Smooth muscle cell (in vitro differentiated cells): ENCODE measurements at regions not wholly inside any gene's neighbourhood (a gene's known extent, or its start where the extent isn't known, plus 50 kb on each side); places are given as distances from the start of the nearest gene placed in this dataset.
"Not testable (repeated sequence)": the region's sequence is repeated elsewhere in the genome, so short reads cannot be mapped to it uniquely, and the experiment has no call there.

Experiments
- DNase-seq: peaks from one replicate; lab custom pipeline; 2025; ENCODE audit not compliant: unreplicated experiment; lab: John Stamatoyannopoulos, UW
- H2AFZ ChIP-seq: fragments of 200-600 bp; sonication (generic); 2 replicates; pipeline ENCODE4 v1.6.0; 2016; ENCODE audit warnings: antibody characterized with exemption, low read depth, mild to moderate bottlenecking
- H3F3A ChIP-seq: fragments of 200-600 bp; sonication (generic); 2 replicates; pipeline ENCODE4 v1.6.0; 2017; ENCODE audit warnings: antibody characterized with exemption, low read depth
- H3K27ac ChIP-seq: fragments of 200-600 bp; sonication (generic); 2 replicates; pipeline ENCODE4 v1.5.1; 2016; ENCODE audit warnings: low read depth, mild to moderate bottlenecking
- H3K27me3 ChIP-seq: fragments of 200-600 bp; sonication (generic); 2 replicates; pipeline ENCODE4 v1.6.1; 2016; ENCODE audit warnings: low read depth, mild to moderate bottlenecking
- H3K36me3 ChIP-seq: fragments of 200-600 bp; sonication (generic); 2 replicates; pipeline ENCODE4 v1.5.1; 2016; ENCODE audit warnings: low read depth
- H3K4me1 ChIP-seq: fragments of 200-600 bp; sonication (generic); 2 replicates; pipeline ENCODE4 v1.5.1; 2016; ENCODE audit warnings: low read depth
- H3K4me2 ChIP-seq: fragments of 200-600 bp; sonication (generic); 2 replicates; pipeline ENCODE4 v1.6.0; 2016; ENCODE audit warnings: mild to moderate bottlenecking
- H3K4me3 ChIP-seq: fragments of 200-600 bp; sonication (generic); 2 replicates; pipeline ENCODE4 v1.5.1; 2016; ENCODE audit warnings: mild to moderate bottlenecking
- H3K79me2 ChIP-seq: fragments of 200-600 bp; sonication (generic); 2 replicates; pipeline ENCODE4 v1.6.0; 2016; ENCODE audit warnings: low read depth, mild to moderate bottlenecking
- H3K9ac ChIP-seq: fragments of 200-600 bp; sonication (generic); 2 replicates; pipeline ENCODE4 v1.6.0; 2016; ENCODE audit warnings: low read depth
- H3K9me3 ChIP-seq: fragments of 200-600 bp; sonication (generic); replicated peaks from 2 replicates; pipeline ENCODE4 v1.5.1; 2016; ENCODE audit warnings: low read depth
- H4K20me1 ChIP-seq: fragments of 200-600 bp; sonication (generic); 2 replicates; pipeline ENCODE4 v1.6.0; 2016; ENCODE audit warnings: low read depth
- CTCF ChIP-seq: fragments of 200-600 bp; sonication (generic); IDR thresholded peaks from 2 replicates; pipeline ENCODE4 v1.5.1; 2017; ENCODE audit warnings: borderline replicate concordance, mild to moderate bottlenecking, antibody characterized with exemption; ENCODE audit not compliant: insufficient read depth, poor library complexity, severe bottlenecking
- WGBS: methylation state at CpG from one replicate; pipeline ENCODE4 v1.1.7; 2016; ENCODE audit warnings: low lambda C conversion rate; 5-methylcytosine and 5-hydroxymethylcytosine counted together

DNA sequence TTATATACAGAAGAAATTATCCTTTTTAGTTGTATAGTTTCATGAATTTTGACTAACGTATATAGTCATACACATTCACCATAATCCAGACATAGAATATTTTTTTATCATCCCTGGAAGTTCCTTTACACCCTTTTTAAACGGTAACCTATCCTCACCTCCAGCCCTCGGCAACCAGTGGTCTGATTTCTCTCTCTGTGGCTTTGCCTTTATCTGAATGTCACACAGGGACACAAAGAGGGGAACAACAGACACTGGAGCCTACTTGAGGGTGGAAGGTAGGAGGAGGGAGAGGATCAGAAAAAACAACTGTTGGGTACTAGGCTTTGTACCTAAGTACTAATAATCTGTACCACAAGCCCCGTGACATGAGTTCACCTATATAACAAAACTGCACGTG is 191.9 kb downstream of the MC4R start:
- Histone ChIP-seq H3K4me3 (no peak overlapping the region), H4K20me1 (no peaks in the 10 kb centered on the region), H3K4me1 (no peaks in the 10 kb centered on the region), H3K27me3 (no peaks in the 10 kb centered on the region), H3K9ac (no peak overlapping the region), H2AFZ (no peak overlapping the region), H3K36me3 (no peaks in the 10 kb centered on the region), H3K79me2 (no peaks in the 10 kb centered on the region), H3K27ac (no peak overlapping the region), H3K9me3 (no peaks in the 10 kb centered on the region), H3K4me2 (no peak overlapping the region), H3F3A (no peaks in the 10 kb centered on the region)
- TF ChIP-seq CTCF: no peak
- 91% methylated on average over 5 of the region's 5 CpGs for WGBS
- no peak for DNase-seq

DNA sequence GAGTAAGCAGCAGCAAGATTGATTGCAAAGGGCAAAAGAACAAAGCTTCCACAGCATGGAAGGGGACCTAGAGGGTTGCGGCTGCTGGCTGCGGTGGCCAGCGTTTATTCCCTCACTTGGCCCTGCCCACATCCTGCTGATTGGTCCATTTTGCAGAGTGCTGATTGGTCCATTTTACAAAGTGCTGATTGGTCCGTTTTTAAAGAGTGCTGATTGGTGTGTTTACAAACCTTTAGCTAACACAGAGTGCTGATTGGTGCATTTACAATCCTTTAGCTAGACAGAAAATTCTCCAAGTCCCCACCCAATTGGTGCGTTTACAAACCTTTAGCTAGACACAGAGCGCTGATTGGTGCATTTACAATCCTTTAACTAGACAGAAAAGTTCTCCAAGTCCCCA is 194.4 kb downstream of the MC4R start:
- not testable (repeated sequence) for H3K36me3 ChIP-seq, H3K4me3 ChIP-seq, H3F3A ChIP-seq, DNase-seq, H2AFZ ChIP-seq, H4K20me1 ChIP-seq, H3K27ac ChIP-seq, H3K4me1 ChIP-seq, H3K4me2 ChIP-seq, H3K79me2 ChIP-seq, H3K9me3 ChIP-seq, H3K27me3 ChIP-seq, H3K9ac ChIP-seq
- 91% methylated on average over 6 of the region's 6 CpGs for WGBS

DNA sequence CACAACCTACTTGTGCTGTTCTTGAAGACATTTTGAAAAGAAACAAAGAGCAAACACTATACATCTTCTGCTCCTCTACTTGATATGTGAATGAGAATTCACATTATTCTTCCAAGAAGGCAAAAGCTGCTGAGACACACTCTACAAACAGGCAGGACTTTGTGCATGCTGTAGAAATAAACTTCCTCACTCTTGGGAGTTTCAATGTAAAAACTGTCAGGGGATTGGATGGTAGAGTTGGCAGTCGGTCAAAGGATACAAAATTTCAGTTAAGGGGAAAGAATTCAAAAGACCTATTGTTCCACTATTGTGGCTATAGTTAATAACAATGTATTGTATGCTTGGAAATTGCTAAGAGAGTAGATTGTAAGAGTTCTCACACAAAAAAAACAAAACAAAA is 196.3 kb downstream of the MC4R start:
- Histone ChIP-seq H3K9me3 (no peaks in the 10 kb centered on the region), H3F3A (no peaks in the 10 kb centered on the region), H3K4me3 (no peak overlapping the region), H3K79me2 (no peaks in the 10 kb centered on the region), H3K4me1 (no peaks in the 10 kb centered on the region), H3K27me3 (no peaks in the 10 kb centered on the region), H3K27ac (no peak overlapping the region), H3K36me3 (no peaks in the 10 kb centered on the region), H3K9ac (no peak overlapping the region), H4K20me1 (no peaks in the 10 kb centered on the region), H2AFZ (no peak overlapping the region), H3K4me2 (no peak overlapping the region)
- no peak for TF ChIP-seq CTCF
- WGBS: 77% methylated on average over 1 of the region's 1 CpG
- DNase-seq: no peak

DNA sequence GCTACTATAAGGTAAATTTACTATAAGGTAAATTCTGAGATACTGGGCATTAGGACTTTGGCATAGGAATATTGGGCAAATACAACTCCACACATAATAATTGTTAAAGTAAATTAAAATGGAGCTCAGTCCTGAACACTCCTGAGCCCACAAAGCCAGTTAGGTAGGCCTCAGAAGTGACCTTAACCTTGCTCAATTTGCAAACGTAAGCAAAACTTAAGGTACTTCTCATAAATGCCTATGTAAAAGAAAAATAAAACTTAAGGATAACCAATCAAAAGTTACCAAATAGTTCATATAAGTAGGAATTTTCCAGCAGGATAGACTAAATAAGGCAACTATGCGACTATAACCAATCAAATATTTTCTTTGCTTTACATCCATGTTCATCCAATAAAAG is 197.7 kb downstream of the MC4R start:
- no peak overlapping the region for H3K27ac ChIP-seq
- no peaks in the 10 kb centered on the region for H3K79me2 ChIP-seq
- 72% methylated on average over 2 of the region's 2 CpGs for WGBS
- no peaks in the 10 kb centered on the region for H3K27me3 ChIP-seq
- H3K9ac ChIP-seq: no peak overlapping the region
- DNase-seq: no peak
- no peaks in the 10 kb centered on the region for H3K36me3 ChIP-seq
- H3K4me1 ChIP-seq: no peaks in the 10 kb centered on the region
- no peak overlapping the region for H3K4me2 ChIP-seq
- no peak overlapping the region for H2AFZ ChIP-seq
- no peak for TF ChIP-seq CTCF
- no peaks in the 10 kb centered on the region for H3K9me3 ChIP-seq
- no peak overlapping the region for H3K4me3 ChIP-seq
- H4K20me1 ChIP-seq: no peaks in the 10 kb centered on the region
- no peaks in the 10 kb centered on the region for H3F3A ChIP-seq
